ENCODE measurements at regions not wholly inside any gene's neighbourhood (a gene's known extent, or its start where the extent isn't known, plus 50 kb on each side); places are given as distances from the start of the nearest gene placed in this dataset.

- DNase-seq (ENCODE audit: low spot score), result no peak
Measured at GRCh38 chr18:77857678-77858655, 608.3 kb downstream of the GALR1 start.

- no peak for DNase-seq (ENCODE audit: low spot score)
Measured at GRCh38 chr18:77859634-77860033, 610.0 kb downstream of the GALR1 start.

DNA sequence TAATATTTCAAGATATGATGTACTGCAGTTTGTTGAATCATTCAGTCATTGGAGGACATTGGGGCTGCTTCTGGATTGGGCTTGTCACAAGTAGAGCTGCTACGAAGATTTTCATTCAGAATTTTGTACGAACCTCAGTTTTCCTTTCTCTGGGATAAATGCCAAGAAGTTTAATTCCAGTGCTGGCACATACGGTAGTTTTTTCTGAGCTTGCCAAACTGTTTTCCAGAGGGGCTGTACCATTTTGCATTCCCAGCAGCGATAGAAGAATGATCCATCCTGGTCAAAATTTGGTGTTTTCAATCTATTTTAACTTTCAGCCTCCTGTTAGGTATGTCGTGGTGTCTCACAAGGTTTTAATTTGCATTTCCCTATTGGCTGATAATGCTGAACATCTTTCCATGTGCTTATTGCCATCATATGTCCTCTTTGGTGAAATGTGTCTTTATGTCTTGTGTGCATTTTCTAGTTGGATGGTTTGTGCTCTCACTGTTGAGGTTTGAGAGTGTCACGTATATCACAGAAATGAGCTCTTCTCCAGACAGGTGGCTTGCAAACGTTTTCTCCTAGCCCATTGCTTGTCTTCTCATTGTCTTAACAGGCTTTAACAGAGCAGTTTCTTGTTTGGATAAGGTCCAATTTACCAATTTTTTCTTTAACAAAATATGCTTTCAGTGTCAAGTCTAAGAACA is 612.6 kb downstream of the GALR1 start:
- no peak for DNase-seq (ENCODE audit: low spot score)

DNA sequence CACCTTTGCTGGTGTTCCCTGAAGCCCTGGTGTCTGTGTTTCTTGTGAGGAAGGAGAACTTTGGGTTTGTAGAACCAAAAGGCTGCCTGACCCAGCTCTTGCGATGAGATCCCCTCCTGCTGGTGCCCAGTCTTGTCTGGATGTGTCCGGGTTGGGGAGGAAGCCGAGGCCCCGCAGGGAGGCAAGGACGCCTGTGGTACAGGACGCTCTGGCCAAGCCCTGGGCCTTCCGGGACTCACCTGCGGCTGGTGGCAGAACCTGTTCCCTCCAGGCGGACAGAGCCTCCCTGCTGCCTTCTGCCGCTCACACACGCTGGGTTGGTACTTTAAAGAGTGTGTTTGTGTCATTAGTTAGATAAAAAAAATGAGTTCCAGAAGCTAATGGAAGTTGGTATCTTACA is 616.2 kb downstream of the GALR1 start:
- no peak for DNase-seq (ENCODE audit: low spot score)

DNA sequence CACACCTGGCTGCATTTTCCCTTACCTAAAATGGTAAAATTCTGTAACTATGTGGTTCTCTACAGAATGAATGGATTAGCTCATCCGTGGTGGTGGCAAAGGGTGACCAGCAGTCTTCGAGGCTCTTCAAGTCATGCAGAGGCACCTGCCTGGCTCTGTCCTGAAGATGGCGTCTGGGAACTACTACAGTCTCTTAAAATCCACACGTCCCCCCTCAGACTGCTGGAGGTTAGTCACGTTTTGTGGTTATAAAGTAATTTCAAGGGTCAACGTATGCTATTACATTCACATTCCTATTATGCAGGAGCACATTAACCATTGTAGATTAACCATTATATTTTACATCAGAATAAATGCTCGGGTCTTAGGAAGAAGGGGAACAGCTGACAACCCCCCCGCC is 616.7 kb downstream of the GALR1 start:
- no peak for DNase-seq (ENCODE audit: low spot score)

DNA sequence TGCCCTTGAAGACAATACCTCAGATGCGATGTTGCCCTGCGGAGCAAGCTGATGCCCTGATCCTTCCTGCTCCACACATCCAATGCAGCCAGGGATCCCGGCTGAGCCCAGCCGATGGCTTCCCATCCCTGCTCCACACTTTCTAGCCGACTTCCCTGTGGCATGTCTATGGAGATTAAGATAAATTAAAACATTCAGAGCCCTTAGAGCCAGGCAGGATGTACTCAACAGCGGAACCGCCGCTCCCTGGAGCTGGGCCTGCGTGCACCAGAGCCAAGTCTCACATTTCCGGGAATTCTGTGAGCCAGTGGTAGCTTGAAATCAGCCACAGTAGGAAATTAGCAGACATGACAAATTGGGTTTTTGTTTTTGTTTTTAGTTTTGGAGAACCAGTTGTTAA is 620.6 kb downstream of the GALR1 start:
- no peak for DNase-seq (ENCODE audit: low spot score)

- DNase-seq (ENCODE audit: low spot score), result no peak
Measured at GRCh38 chr18:77870894-77871293, 621.2 kb downstream of the GALR1 start.

GRCh38 chr18:77872166-77872565 is 622.5 kb downstream of the GALR1 start:
- DNase-seq (ENCODE audit: low spot score), result no peak

DNA sequence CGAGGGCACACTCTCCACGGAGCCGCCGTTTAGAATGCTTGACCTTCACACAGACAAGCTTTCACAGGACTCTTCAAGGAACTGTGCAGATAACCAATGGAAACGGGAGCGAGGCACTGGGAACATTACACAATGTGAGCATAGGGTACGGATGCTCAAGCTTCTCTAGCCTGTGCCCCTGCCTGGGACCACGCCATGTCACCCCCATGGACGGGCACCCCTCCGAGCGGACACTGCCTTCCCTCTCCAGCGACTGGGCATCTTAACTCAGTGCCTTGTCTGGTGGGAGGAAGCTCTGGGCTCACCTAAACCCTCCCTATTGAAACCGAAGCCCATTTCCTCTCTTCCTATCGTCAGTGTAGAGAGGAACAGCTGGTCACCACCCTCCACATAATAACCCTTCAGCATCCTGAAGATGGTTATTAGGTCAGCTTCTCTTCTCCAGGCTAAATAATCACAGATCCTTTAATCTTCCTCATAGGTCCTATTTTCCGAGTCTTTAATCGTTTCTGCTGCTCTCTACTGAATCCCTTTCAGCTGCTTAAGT is 626.7 kb downstream of the GALR1 start:
- DNase-seq (ENCODE audit: low spot score), result no peak

GRCh38 chr18:77879829-77880228 is 630.2 kb downstream of the GALR1 start:
- DNase-seq (ENCODE audit: low spot score), result no peak

- no peak for DNase-seq (ENCODE audit: low spot score)
Measured at GRCh38 chr18:77884454-77884853, 634.8 kb downstream of the GALR1 start.

DNA sequence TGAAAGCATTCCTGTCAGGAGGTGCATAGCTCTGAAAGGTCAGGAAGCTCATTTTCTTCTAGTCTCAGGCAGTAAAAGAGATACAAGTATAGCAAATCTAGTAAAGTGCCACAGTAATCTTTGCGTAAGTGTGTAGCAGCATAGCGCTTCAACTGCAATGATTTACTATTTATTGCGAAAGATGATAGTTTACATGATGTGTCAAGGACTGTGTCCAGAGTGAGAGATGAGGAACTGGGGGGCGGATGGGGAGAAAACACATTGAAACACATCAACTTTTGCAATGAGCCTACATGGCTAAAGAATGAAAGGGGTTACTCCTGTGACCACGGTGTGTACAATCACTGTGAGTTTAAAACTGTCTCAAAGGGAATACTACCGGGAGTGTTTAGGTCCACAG is 644.4 kb downstream of the GALR1 start:
- DNase-seq (ENCODE audit: low spot score), result no peak

DNA sequence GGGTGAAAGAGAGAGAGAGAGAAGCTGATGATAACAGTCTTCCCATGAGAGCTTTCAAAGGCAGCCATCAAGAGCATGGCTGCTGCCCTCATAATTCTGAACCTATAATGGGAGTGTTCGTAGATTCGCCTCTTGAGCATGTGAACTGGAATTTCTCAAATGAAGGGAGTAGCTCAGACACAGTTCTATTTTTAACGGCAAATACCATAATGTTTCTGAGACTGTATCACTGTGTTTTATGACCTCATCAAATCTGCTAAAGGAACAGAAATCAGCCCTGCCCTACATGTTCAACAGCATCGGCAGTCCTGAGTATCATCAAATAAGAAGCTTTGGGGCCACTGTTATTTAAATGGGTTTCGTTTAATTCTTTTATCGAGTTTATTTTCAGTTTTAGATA is 645.6 kb downstream of the GALR1 start:
- no peak for DNase-seq (ENCODE audit: low spot score)

DNA sequence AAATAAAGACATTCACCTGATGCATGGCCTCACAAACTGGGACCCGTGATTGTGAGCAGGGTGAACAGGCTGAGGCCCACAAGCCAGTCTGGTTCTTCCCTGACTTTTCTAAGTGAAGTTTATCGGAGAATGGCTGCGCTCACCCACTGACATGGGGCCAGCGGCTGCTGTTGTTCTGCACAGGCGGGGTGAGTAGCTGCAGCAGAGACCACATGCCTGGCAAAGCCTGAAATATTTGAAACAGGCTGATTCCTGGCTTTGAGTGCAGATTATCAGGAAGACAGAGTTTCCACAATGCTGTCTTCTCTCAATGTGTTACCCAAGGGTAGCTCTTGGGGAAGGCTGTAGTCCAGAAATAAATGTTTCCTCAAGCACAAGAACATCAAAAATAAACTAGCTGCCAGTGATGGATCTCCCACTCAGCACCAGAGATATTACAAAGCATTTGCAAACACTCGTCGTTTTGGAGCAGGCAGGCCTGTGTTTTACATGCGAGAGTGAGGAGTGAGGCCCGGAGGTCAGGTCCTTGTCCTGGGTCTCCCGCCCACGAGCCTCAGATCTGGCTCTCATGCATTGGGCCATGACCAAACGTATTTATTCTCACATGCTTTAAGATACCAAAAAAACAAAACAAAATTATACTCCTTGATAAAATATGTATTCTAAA is 647.1 kb downstream of the GALR1 start:
- no peak for DNase-seq (ENCODE audit: low spot score)

DNA sequence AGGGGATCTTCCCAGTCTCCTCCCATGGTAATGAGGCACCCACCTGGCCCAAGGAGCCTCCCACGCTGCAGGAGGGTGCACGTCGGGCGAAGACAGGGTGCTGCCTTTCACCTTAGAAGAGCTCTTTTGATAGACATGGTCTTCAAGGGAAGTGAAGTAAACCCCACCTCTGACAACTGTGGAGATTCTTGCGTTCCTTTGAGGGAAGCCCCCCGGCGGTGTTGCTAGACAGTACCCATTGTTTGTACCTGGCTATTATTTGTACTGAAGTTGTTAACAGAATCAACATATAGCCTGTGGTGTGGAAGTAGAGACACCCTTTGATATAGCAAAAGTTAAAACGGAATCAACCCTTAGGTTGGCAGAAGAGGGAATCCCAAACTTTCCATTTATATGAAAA is 648.0 kb downstream of the GALR1 start:
- DNase-seq (ENCODE audit: low spot score), result no peak

- no peak for DNase-seq (ENCODE audit: low spot score)
Measured at GRCh38 chr18:77899972-77900754, 650.5 kb downstream of the GALR1 start.

GRCh38 chr18:77905011-77905410 is 655.4 kb downstream of the GALR1 start:
- DNase-seq (ENCODE audit: low spot score), result no peak

DNA sequence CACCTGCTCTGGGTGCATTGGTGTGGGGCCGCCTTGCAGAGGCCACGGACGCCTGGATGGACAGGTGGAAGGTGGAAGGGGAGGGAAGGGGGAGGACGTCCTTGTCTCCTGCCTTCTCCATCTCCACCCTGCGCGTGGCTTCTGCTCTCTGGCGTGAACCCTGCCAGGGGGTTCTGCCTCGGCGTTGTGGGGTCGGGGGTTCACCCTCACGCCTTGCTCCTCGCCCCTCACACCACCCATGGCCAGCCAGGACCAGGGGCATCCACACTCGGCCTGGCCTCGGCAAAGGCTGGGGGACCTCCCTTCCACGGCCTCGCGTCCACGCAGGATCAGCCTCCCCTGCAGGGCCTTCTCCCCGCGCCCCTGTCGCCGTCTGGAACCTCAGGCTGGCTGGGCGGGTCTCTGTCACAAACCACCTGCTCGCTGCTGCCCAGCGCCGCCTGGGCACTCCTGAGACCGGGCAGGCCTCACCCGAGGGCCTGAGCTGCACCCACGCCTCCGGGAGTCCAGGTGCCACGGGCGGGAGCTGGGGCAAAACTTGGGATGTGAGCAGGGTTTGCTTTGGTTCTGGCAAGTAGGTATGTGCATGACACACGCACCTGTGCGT is 655.9 kb downstream of the GALR1 start:
- no peak for DNase-seq (ENCODE audit: low spot score)

DNA sequence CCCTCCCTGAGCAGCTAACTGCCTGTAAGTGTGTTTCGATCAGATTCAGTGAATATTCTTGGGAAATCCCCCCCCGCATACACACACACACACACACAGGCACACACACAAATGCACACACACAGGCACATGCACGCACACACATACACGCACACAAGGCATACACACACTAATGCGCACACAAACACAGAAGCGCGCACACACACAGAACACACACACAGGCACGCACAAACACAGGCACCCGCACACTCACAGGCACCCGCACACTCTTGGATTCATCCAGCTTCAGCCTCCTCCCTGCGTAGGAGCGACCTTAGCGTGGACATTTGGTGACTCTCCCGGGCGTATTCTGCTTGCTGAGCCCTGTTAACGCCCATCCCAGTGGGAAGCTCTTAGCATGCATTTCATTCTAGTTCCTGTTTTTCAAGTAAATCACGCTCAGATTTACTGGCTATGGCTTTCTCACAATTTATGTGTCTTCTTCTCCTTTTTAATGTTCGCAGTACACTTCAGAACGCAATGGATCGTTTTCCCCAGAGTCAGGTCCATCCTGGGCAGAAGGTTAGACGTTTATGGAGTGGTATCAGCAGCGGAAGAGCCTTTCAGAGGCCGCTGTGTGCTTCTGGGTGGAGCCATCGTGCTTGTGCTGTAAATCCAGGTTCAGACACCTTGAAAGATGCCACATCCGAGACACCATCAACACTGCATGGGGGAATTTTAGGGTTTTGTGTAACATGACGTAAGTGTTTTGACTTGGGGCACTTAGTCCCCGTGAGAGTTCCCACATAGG is 656.6 kb downstream of the GALR1 start:
- no peak for DNase-seq (ENCODE audit: low spot score)

DNA sequence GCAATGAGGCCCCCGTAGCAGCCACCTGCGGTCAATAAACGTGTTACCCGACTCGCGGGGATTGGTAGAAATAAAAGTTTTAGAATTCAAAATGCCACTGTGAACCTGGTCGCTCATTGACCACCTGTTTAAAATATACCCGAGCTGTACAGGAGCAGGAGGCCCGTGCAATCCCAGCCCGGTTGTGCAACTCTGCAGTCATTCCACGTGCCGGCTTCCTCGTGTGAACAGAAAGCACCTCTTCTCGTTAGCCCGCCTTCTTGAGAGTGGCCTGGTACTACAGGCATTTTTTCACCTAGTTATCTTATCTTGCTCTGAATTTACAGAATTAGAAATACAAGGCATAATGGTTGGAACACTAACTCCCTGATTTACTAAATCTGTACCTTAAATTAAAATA is 660.7 kb downstream of the GALR1 start:
- DNase-seq (ENCODE audit: low spot score), result no peak
